SH-SY5Y (cell line): ENCODE measurements at regions not wholly inside any gene's neighbourhood (a gene's known extent, or its start where the extent isn't known, plus 50 kb on each side); places are given as distances from the start of the nearest gene placed in this dataset.
A peak's percentile ranks its signal among the peaks of the same experiment; 100 is the strongest.

Source experiments
- GATA2 ChIP-seq: IDR thresholded peaks from 2 replicates; pipeline ENCODE4 v1.6.1; 2011; ENCODE audit warnings: mild to moderate bottlenecking, low read depth, low read length
- GATA3 ChIP-seq: IDR thresholded peaks from 2 replicates; pipeline ENCODE4 v1.6.1; 2011; ENCODE audit warnings: low read depth, mild to moderate bottlenecking, low read length, moderate library complexity

DNA sequence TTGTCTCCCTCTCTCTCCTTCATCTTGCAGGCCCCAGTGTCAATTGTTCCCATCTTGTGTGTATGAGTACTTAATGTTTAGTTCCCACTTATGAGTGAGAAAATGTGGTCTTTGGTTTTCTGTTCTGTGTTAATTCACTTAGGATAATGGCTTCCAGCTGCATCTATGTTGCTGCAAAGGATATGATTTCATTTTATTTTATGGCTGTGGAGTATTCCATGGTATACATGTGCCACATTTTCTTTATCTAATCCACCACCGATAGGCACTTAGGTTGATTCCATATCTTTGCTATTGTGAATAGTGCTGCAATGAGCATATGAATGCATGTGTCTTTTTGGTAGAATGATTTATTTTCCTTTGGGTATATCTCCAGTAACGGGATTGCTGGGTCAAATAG is 219.4 kb upstream of the PTGFR start:
- TF ChIP-seq GATA3: 0 out of 2 replicates have a peak, but pooled peaks have one; percentile 24

GRCh38 chr1:78274814-78275213 is 216.0 kb upstream of the PTGFR start:
- TF ChIP-seq GATA2 (no peak), GATA3 (no peak)

DNA sequence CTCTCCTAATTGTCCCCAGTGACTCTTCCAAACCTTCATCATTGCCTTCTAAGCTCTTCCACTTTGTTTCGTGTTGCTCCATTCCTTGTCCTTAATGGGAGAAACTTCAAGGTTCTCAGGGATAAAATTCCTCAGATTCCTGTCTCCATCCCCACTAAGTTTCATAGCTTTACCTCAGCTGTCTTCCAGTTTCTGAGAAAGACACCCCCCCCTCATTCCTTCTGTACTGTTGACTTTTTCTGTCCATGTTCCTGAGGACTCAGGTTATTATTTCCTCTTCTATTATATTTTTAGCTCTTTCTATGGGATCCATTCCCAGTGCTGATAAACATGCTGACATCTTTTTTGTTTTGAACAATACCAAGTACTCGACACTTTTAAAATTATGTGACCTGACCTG is 215.3 kb upstream of the PTGFR start:
- TF ChIP-seq GATA3 (no peak), GATA2 (no peak)

DNA sequence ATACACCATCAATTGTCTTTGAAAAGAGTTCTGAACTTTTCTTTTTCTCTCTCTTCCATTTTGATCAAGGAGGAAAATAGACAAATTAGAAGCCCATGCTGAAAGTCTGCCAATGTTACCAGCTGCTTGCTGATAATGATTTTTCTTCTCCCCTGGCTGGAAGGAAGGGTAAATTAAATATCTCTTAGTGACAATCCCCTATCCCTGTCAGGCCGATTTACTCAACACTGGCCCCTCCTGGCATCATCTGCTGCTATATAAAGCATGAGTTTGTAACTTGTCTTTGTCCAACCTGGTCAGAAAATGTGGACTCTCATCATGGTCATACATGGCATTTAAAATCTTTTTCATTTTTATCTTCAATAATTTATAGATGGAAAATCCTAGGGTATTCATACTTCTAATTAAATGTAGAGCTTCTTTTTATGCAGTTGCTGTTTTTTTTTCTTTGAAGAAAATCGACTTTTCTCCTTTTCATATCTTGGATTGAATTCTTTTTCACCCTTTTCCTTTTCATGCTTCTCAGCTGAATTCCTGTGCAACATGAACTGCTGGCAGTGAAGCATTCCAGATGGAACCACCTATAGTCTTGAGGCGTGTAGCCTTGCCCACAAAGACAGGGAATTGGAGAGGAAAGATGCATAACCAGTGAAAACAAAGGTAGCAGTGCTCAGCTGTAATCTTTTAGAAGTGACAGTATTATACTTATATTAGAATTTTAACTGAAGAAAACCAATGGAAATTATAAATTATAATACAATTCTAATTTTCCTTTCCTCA is 214.7 kb upstream of the PTGFR start:
- TF ChIP-seq GATA2: no peak
- TF ChIP-seq GATA3: no peak

GRCh38 chr1:78277253-78277652 is 213.5 kb upstream of the PTGFR start:
- no peak for TF ChIP-seq GATA3
- TF ChIP-seq GATA2: no peak

GRCh38 chr1:78279051-78279450 is 211.7 kb upstream of the PTGFR start:
- TF ChIP-seq GATA2: no peak

GRCh38 chr1:78280626-78281025 is 210.1 kb upstream of the PTGFR start:
- no peak for TF ChIP-seq GATA2
- TF ChIP-seq GATA3: no peak

DNA sequence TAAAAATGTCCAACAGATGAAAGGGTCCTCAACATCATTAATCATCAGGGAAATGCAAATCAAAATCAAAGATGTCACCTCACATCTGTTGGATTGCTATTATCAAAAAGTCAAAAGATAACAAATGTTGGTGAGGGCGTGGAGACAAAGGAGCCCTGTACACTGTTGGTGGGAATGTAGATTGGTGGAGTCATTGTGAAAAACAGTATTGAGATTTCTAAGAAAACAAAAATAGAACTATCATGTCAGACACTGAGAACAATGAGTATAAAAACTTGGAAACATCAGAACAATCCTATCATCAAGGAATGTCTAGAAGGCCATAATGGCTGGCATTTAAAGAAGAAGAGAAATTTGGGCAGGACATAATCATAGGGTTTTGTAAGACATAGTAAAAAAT is 209.2 kb upstream of the PTGFR start:
- no peak for TF ChIP-seq GATA3
- TF ChIP-seq GATA2: no peak

- TF ChIP-seq GATA3: no peak
- TF ChIP-seq GATA2: no peak
These were observed 207.1 kb upstream of the PTGFR start for GRCh38 chr1:78283691-78284090.

DNA sequence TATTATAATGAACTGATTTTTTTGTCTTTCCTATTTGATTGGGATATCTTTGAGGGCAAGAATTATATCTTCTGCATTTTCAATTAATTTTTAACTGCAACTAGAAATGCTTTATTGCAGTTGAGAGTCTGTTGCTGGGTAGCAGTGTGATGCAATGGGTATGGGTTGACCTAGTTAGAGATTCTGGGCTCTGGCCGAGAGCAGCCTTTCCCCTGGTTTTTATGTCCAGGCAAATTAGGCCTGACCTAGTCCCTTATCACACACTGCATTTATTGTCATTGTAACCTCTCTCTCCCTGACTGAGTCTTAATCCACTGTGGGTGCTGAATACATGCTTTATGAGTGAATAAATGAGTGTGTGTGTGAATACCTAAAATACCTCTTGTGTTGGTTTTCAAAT is 206.4 kb upstream of the PTGFR start:
- TF ChIP-seq GATA2 (no peak), GATA3 (no peak)

DNA sequence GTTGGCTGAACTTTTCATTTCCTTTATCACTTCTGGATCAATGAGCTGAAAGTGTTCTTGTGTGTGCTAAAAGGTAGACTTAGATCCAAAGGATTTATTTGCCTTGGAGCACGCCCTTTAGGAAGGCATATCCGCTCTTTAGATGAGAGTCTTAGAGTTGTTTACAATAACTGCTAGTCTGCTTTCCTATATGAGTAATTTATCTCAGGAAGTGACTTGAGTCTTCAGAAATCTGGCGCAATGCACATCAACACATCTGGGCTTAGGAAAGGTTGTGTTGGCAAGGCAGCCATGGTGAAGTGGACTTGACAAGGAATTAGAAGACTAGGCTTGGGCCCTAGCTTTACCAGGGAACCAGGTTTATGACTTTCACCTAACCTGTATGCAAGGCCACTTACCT is 204.1 kb upstream of the PTGFR start:
- TF ChIP-seq GATA2: no peak
- no peak for TF ChIP-seq GATA3

GRCh38 chr1:78289603-78290002 is 201.2 kb upstream of the PTGFR start:
- no peak for TF ChIP-seq GATA2
- TF ChIP-seq GATA3: no peak

- TF ChIP-seq GATA2 (no peak), GATA3 (no peak)
These were observed 199.4 kb upstream of the PTGFR start for GRCh38 chr1:78291418-78291817.

DNA sequence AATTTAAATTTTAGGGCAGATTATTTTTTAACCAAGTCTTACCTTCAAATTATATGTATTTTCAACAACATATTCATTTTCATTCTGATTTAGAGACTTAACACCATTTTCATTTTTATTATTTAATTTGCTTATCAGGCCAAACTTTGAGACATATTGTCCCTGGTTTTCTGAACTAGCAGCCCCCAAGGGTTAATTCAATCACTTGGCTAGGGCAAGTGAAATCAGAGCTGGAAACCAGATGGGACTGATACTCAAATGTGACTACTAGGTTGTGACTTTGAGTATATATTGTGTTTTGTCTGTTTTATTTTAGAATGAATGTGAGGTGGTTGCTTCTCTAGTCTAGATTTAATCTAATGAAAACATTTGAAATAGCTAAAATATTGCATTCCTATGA is 198.9 kb upstream of the PTGFR start:
- TF ChIP-seq GATA2 (peak; percentile 74; the same call in 1 of the 2 replicates), GATA3 (peak; percentile 76)

DNA sequence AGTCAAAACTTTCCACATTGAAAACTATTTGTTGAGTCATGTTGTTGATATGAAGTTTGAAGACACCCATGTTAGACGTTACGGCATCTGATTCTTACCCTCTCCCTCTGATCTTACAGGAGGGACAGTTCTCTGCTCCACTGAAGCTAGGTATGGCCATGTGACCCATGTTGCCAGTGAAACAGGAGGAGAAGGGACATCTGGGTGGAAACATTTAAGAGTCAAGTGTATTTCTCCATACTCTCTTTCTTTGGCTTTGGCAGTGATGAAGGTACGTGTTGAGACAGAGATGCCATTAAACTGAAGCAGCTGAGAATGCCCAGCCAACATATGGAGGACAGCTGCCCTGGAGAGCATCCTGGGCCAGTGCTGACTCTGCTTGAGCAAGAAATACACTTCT is 198.4 kb upstream of the PTGFR start:
- TF ChIP-seq GATA3 (no peak), GATA2 (no peak)

DNA sequence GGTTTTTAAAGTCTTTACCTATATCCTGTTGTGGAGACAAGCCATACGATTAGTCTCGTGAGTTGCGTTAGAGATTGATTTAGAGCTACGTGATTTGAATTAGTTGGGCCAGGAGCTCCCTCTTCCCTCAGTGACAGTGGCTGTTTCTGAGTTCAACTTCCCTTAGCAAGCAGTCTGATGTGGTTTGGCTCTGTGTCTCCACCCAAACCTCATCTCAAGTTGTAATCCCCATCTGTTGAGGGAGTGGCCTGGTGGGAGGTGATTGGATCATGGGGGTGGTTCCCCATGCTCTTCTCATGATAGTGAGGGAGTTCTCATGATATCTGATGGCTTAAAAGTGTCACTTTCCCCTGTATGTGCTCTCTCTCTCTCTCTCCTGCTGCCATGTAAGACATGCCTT is 192.9 kb upstream of the PTGFR start:
- no peak for TF ChIP-seq GATA2
- no peak for TF ChIP-seq GATA3
